Natural killer cell (primary cell): ENCODE measurements at regions not wholly inside any gene's neighbourhood (a gene's known extent, or its start where the extent isn't known, plus 50 kb on each side); places are given as distances from the start of the nearest gene placed in this dataset.

Source experiments
- ATAC-seq, 3 donors: fragments of 150-1000 bp in 2 of 3; fragments of 200-7000 bp in 1 of 3; cut with Tn5 transposase; 1 replicate in 1 of 3; 2 replicates in 2 of 3; pipeline ENCODE4 v1.10.0; 2021; ENCODE audit warnings: mild to moderate bottlenecking in 2 of 3, moderate library complexity in 2 of 3
- DNase-seq, 2 donors: peaks; one replicate each; pipeline versions ENCODE4 v3.0.0 to v3.0.0-alpha.2; 2013 to 2021; ENCODE audit warnings: mixed read lengths in 1 of 2
- H3K27ac ChIP-seq: one replicate; pipeline ENCODE4 v1.5.1; 2013; ENCODE audit warnings: mild to moderate bottlenecking, low read length
- H3K27me3 ChIP-seq: one replicate; pipeline ENCODE4 v1.6.1; 2013; ENCODE audit warnings: low read length; ENCODE audit not compliant: control insufficient read depth, insufficient read depth
- H3K36me3 ChIP-seq: one replicate; pipeline ENCODE4 v1.6.1; 2013; ENCODE audit warnings: low read length; ENCODE audit not compliant: control insufficient read depth, insufficient read depth
- H3K4me1 ChIP-seq: one replicate; pipeline ENCODE4 v1.6.1; 2013; ENCODE audit warnings: low read length; ENCODE audit not compliant: control insufficient read depth, insufficient read depth
- H3K4me3 ChIP-seq: one replicate; pipeline ENCODE4 v1.5.1; 2013; ENCODE audit warnings: low read length
- H3K9me3 ChIP-seq: one replicate; pipeline ENCODE4 v1.6.1; 2013; ENCODE audit warnings: low read length; ENCODE audit not compliant: control insufficient read depth, insufficient read depth
- H3K27ac Mint-ChIP-seq, 2 donors: one replicate each; pipeline ENCODE4 v1.8.0; 2022; ENCODE audit warnings: mild to moderate bottlenecking in 2 of 2, mixed read lengths in 2 of 2, moderate library complexity in 1 of 2
- H3K27me3 Mint-ChIP-seq, 2 donors: one replicate each; pipeline ENCODE4 v1.8.0; 2022; ENCODE audit warnings: low read depth in 2 of 2, mixed read lengths in 2 of 2
- H3K36me3 Mint-ChIP-seq: one replicate; pipeline ENCODE4 v1.8.0; 2022; ENCODE audit warnings: mixed read lengths
- H3K4me1 Mint-ChIP-seq, 2 donors: one replicate each; pipeline ENCODE4 v1.8.0; 2022; ENCODE audit warnings: mixed read lengths in 2 of 2
- H3K4me3 Mint-ChIP-seq: one replicate; pipeline ENCODE4 v1.8.0; 2022; ENCODE audit warnings: mild to moderate bottlenecking, moderate library complexity, mixed read lengths
- H3K9me3 Mint-ChIP-seq, 2 donors: one replicate each; pipeline ENCODE4 v1.8.0; 2022; ENCODE audit warnings: mixed read lengths in 2 of 2
- CTCF ChIP-seq: fragments of 200-600 bp; IDR thresholded peaks from one replicate; pipeline ENCODE4 v1.8.0; 2022; ENCODE audit warnings: antibody characterized with exemption
- WGBS: methylation state at CpG from one replicate; pipeline ENCODE4 v1.1.7; 2013; ENCODE audit warnings: missing lambda C conversion rate; ENCODE audit not compliant: insufficient coverage; 5-methylcytosine and 5-hydroxymethylcytosine counted together
- intact Hi-C: fragments of 100-400 bp; cut with micrococcal nuclease; formaldehyde crosslinking; loops from one replicate; pipeline ENCODE4 v1.14.2; 2022

GRCh38 chr5:3671337-3671736 is 75.7 kb downstream of the IRX1 start:
- peaks cover 0 to 4% of the 10 kb centered on the region in 2 donors for H3K9me3 Mint-ChIP-seq
- no peak for ATAC-seq

DNA sequence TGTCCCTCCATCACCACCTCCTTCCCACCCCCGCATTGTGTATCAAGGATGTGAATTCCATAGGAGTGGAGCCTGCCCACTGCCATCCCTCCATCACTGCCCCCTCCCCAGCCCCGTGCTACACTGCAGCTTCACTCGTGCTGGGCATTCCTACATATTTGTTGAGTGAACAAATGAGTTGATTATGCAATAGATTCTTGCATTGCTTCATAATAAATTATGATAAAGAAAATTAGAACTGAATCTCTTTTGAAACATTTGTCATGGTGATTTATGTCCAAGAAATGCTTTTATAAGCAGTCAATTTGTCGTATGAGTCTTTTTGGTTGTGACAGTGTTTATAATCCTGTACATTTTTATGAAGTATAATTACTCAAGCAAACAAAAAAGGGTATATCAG is 83.2 kb downstream of the IRX1 start:
- Mint-ChIP-seq H3K4me1 (no peaks in the 10 kb centered on the region), H3K36me3 (no peaks in the 10 kb centered on the region), H3K27me3 (peaks cover 0 to 7% of the 10 kb centered on the region in 2 donors), H3K9me3 (no peaks in the 10 kb centered on the region), H3K4me3 (no peak overlapping the region), H3K27ac (no peak overlapping the region)
- no peak overlapping the region for H3K4me3 ChIP-seq
- DNase-seq: no peak
- ATAC-seq: no peak
- H3K27ac ChIP-seq: no peak overlapping the region
- H3K4me1 ChIP-seq: no peaks in the 10 kb centered on the region
- intact Hi-C loops: no loop called here
- no peaks in the 10 kb centered on the region for H3K27me3 ChIP-seq
- TF ChIP-seq CTCF: no peak
- H3K9me3 ChIP-seq: peaks cover 4% of the 10 kb centered on the region
- no peaks in the 10 kb centered on the region for H3K36me3 ChIP-seq
- WGBS: 100% methylated on average over 1 of the region's 4 CpGs

More at GRCh38 chr5:3671337-3671736, 75.7 kb downstream of the IRX1 start:
- TF ChIP-seq CTCF: no peak
- Histone ChIP-seq H3K27me3 (no peaks in the 10 kb centered on the region), H3K9me3 (peaks cover 2% of the 10 kb centered on the region), H3K36me3 (no peaks in the 10 kb centered on the region), H3K27ac (no peak overlapping the region), H3K4me1 (no peaks in the 10 kb centered on the region), H3K4me3 (no peak overlapping the region)
- no peak overlapping the region for H3K27ac Mint-ChIP-seq
- H3K27me3 Mint-ChIP-seq: peaks cover 0 to 11% of the 10 kb centered on the region in 2 donors
- DNase-seq: no peak
- no peaks in the 10 kb centered on the region for H3K36me3 Mint-ChIP-seq
- 38% methylated on average over 2 of the region's 3 CpGs for whole genome bisulfite sequencing
- H3K4me3 Mint-ChIP-seq: no peak overlapping the region
- H3K4me1 Mint-ChIP-seq: peaks cover 0 to 4% of the 10 kb centered on the region in 2 donors
- intact Hi-C loops: no loop called here

DNA sequence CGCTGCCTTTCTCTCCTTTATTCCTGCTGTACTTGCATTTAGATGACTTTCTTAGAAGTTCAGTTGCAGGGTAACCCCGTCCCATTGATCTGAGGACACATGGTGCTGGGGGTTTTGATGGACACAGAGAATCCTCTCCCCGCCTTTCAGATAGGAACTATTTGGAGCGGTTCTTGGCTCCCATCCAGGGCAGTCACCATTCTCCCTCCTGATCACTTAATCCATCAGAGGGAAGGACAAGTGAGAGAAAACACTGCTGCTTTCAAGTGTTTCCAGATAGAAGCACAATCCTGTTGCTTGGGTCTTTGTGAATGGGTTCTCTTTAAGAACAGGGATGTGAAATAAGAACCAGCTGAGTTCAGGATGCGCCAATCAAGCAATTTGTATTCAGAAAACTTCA is 85.2 kb downstream of the IRX1 start:
- no peak for TF ChIP-seq CTCF
- no peaks in the 10 kb centered on the region for H3K4me1 ChIP-seq
- no peak overlapping the region for H3K27ac ChIP-seq
- H3K4me3 ChIP-seq: no peak overlapping the region
- no peak for ATAC-seq
- H3K27me3 ChIP-seq: no peaks in the 10 kb centered on the region
- no peak overlapping the region for H3K27ac Mint-ChIP-seq
- no peaks in the 10 kb centered on the region for H3K36me3 ChIP-seq
- DNase-seq: no peak
- intact Hi-C loops: no loop called here
- 85% methylated on average over 4 of the region's 5 CpGs for WGBS
- H3K9me3 ChIP-seq: peaks cover 4% of the 10 kb centered on the region
- H3K4me3 Mint-ChIP-seq: no peak overlapping the region
- no peaks in the 10 kb centered on the region for H3K9me3 Mint-ChIP-seq
- no peaks in the 10 kb centered on the region for H3K4me1 Mint-ChIP-seq
- H3K36me3 Mint-ChIP-seq: no peaks in the 10 kb centered on the region
- peaks cover 0 to 7% of the 10 kb centered on the region in 2 donors for H3K27me3 Mint-ChIP-seq

DNA sequence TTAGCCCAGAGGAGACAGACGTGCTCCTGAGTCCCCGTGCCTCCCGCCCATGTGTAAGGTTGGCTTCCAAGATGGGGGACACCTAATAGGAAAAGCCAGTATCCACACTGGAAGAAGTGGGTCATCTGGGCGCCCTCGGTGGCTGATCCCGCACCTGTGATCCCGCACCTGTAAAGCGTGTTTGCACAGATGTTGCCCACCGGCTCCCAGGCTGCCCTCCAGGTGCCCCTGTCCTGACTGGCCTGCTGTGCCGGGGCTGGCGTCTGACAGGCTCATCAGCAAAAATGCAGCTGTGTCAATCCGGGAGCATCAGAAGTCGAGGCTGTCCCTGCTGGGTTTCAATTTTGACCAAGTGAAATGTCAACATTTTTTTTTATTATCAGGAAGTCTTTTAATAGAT is 88.5 kb downstream of the IRX1 start:
- ATAC-seq: no peak
- peaks cover 0 to 7% of the 10 kb centered on the region in 2 donors for H3K27me3 Mint-ChIP-seq
- H3K27ac Mint-ChIP-seq: no peak overlapping the region
- H3K9me3 ChIP-seq: no peaks in the 10 kb centered on the region
- H3K4me3 ChIP-seq: no peak overlapping the region
- H3K9me3 Mint-ChIP-seq: no peaks in the 10 kb centered on the region
- TF ChIP-seq CTCF: no peak
- H3K36me3 ChIP-seq: no peaks in the 10 kb centered on the region
- H3K36me3 Mint-ChIP-seq: no peaks in the 10 kb centered on the region
- no peaks in the 10 kb centered on the region for H3K27me3 ChIP-seq
- 89% methylated on average over 13 of the region's 13 CpGs for WGBS
- DNase-seq: no peak
- intact Hi-C loops: no loop called here
- no peaks in the 10 kb centered on the region for H3K4me1 ChIP-seq
- no peaks in the 10 kb centered on the region for H3K4me1 Mint-ChIP-seq
- no peak overlapping the region for H3K4me3 Mint-ChIP-seq
- no peak overlapping the region for H3K27ac ChIP-seq
